Glomerular endothelial cell (primary cell): ENCODE measurements at regions not wholly inside any gene's neighbourhood (a gene's known extent, or its start where the extent isn't known, plus 50 kb on each side); places are given as distances from the start of the nearest gene placed in this dataset.

Experiments
- DNase-seq: peaks from one replicate; pipeline ENCODE4 v3.0.0-alpha.2; 2011; ENCODE audit warnings: low read depth, low spot score; ENCODE audit errors: extremely low read depth

- no peak for DNase-seq
These were observed 96.2 kb upstream of the SIRPA start for GRCh38 chr20:1798982-1799381.

DNA sequence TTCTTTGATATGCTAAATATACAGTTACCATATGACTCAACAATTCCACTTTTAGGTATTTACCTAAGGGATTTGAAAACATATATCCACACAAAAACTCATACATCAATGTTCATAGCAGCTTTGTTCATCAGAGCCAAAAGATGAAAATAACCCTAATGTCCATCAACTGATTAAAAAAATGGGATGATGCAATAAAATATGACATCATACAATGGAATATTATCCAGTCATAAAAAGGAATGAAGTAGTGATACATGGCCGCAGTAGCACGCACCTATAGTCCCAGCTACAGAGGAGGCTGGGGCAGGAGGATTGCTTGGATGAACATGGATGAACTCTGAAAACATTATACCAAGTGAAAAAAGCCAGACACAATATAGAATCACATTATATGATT, 101.4 kb upstream of the SIRPA start:
- no peak for DNase-seq

- no peak for DNase-seq
These were observed 102.9 kb upstream of the SIRPA start for GRCh38 chr20:1792274-1792673.

DNA sequence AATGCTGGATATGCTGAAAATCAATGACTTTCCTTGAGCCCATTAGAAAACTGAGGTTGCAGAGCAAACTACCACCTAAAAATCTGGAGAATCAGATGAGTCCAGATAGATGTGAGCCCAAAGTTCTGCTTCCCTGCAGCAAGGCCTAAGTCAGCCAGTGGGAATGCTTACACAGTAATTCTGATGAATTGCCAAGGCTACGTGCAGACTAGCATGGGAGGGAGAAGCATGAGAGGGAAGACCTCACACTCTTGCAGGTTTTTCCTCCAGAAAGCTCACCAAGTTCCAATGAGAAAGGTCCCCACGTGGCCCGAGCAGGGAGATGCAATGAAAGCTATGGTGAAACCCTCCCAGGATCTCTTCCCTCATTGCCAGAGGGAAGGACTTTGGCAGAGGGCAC, 104.8 kb upstream of the SIRPA start:
- DNase-seq = no peak

- no peak for DNase-seq
These were observed 107.2 kb upstream of the SIRPA start for GRCh38 chr20:1788044-1788443.

DNA sequence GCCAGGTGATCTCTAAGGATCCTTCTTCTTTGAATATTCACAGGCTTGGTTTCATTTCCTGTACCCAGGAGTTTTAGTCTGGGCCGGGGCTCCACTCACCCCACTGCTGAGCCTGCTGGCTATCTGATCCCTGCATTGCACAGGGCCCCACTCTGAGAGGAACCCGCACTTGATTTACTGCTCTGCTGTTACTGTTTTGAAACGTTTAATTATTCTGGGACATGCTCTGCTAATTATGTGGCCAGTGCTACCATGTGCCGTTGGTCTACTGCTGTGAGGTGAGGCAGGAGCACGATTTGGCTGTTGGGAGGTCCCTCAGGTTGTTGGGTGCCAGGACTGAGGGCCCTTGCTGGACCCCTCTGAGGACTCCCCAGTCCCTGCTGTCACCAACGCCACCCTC, 108.7 kb upstream of the SIRPA start:
- no peak for DNase-seq

DNA sequence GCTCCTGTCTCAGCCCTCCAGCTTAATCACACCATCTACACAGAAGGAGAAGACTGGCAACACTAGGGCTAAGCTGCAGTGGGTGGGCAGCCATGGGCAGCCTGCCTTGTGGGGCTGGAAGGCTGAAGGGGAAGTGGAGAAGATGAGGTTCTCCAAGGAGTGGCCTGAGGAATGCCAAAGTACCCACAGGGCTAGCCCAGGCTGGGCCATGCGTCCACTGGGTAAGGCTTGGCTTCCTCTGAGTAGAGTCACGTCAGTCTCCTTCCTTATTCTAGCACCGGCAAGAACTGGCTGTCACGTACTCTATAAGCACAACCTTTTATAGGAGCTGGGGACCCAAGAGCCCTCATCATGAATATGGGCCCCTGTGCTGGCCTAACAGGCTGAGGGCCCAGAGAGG, 110.6 kb upstream of the SIRPA start:
- no peak for DNase-seq

- DNase-seq = no peak
These were observed 112.0 kb upstream of the SIRPA start for GRCh38 chr20:1783245-1783644.

DNA sequence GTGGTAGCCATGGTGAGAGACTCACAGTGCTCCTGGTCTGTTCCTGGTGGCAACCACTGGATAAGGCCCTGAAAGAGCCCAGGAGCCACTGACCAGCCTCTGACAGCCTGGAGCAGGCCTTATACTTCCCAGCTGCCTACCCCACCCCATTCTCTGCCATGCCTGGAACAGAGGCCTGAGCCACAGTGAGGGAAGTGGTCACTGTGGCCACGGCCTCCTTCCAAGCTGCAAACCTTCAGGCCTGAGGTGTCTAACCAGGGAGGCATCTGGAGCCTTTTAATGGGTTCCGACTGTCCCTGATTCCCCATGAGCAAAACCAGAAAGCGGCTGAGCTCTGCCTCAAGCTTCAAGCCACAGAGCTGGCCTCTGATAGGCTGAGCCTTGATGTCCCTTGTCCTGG, 113.0 kb upstream of the SIRPA start:
- no peak for DNase-seq

DNA sequence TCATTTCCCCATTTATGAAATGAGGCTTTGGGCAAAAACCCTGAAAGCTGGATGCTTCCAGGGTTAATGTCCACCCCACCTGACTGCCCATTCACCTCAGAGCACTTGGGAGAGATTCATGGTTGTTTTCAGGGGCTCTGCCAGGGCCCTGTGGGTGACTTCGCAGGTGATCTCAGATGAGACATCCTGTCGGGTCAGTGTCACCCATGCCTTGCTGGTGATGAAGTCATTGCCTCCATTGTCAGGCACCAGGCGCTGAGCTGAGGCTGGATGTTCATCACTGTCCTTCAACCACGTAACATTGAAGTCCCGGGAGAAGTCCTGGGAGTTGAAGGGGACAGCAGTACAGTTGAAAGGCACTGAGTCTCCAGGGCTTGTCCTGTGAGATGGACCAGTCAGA, 115.6 kb upstream of the SIRPA start:
- DNase-seq = no peak

- no peak for DNase-seq
These were observed 116.9 kb upstream of the SIRPA start for GRCh38 chr20:1778338-1778737.

- no peak for DNase-seq
These were observed 117.8 kb upstream of the SIRPA start for GRCh38 chr20:1777476-1777820.

- no peak for DNase-seq
These were observed 118.3 kb upstream of the SIRPA start for GRCh38 chr20:1776681-1777475.

- no peak for DNase-seq
These were observed 117.5 kb upstream of the SIRPG start for GRCh38 chr20:1775117-1775516.

DNA sequence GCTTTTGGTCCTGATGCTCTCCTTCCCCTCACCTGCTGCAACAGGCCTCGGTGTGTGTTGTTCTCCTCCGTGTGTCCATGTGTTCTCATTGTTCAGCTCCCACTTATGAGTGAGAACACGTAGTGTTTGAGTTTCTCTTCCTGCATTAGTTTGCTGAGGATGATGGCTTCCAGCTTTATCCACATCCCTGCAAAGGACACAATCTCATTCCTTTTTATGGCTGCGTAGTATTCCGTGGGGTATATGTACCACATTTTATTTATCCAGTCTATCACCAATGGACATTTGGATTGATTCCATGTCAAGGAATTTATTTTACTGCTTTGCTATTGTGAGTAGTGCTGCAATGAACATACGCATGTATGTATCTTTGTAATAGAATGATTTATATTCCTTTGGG, 116.9 kb upstream of the SIRPG start:
- DNase-seq = no peak

- no peak for DNase-seq
These were observed 116.2 kb upstream of the SIRPG start for GRCh38 chr20:1773816-1774215.

GRCh38 chr20:1769491-1769890, 111.9 kb upstream of the SIRPG start:
- no peak for DNase-seq

GRCh38 chr20:1766731-1767130, 109.2 kb upstream of the SIRPG start:
- no peak for DNase-seq

DNA sequence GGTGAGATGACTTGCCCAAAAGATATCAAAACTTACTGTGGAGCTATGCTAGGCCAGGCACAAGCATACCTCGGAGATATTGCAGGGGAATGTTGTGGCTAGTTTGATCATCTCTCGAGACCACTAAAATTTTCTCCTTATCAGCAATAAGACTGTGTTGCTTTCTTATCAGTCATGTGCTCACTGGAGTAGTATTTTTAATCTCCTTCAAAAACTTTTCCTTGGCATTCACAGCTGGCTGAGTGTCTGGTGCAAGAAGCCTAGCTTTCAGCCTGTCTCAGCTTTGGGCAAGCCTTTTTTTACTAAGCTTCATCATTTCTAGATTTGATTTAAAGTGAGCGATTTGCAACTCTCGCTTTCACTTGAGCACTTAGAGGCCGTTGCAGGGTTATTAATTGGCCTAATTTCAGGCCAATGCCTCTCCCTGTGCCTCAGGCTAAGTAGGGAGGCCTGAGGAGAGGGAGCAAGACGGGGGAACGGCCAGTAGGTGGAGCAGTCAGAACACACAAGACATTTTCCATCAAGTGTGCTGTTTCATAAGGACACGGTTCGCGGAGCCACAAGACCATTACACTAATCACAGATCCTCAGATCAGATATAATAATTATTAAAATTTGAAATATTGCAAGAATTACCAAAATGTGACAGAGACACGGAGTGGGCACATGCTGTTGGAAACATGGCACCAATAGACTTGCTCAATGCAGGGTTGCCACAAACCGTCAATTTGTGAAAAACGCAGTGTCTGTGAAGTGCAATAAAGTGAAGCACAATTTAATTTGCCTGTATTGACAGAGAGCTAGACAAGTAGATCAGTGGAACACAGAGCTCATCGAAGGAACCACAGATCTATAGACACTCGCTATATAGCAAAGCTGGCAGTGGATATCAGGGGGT, 106.8 kb upstream of the SIRPG start:
- peak; percentile 62 for DNase-seq

DNA sequence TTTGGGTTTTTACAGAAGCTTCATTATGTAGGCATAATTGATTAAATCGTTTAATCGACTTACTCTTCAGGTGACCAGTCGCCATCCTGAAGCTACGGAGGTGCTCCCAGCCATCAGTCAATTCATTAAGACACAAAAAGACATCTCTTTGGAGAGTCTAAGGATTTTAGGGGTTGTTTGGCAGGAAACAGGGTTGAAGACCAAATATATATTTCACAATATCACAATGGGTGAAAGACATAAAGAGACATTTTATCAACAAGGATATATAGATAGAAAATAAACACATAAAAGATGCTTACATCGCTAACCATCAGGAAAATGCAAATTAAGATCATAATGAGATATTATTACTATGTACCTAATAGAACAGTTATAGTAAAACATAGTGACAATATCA, 104.0 kb upstream of the SIRPG start:
- no peak for DNase-seq

DNA sequence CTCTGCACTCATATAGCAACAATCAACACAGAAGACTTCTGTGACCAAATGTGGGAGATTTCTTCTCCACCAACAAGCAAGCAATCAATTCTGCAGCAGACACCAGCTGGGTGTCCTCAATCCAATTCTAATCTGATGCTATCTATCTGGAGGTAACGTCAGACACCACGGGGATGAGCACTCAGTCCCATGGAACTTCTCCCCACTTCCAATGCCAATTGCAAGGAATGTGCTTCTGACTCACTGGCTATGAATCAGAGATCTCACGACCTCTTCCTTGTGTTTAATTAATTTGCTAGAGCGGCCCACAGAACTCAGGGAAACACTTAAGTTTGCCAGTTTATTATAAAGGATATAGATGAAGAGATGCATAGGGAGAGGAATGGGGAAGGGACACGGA, 103.5 kb upstream of the SIRPG start:
- DNase-seq = no peak

DNA sequence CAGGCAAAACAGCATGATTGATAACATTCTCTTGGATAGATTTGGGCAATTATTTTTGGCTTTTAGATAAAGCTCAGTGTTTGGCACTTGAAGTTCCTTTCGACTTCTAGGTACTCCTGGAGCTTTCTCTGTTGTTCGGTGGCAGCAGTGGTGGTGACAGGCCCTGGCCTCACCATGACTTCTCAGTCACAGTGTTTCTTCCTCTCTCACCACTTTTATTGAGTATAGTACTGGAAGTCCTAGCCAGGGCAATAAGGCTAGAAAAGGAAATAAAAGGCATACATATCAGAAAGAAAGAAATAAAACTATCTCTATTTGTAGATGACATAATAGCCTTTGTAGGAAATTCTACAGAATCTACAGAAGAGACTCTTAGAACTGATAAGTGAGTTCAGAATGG, 101.2 kb upstream of the SIRPG start:
- no peak for DNase-seq
